ENCODE measurements at regions not wholly inside any gene's neighbourhood (a gene's known extent, or its start where the extent isn't known, plus 50 kb on each side); places are given as distances from the start of the nearest gene placed in this dataset.

DNA sequence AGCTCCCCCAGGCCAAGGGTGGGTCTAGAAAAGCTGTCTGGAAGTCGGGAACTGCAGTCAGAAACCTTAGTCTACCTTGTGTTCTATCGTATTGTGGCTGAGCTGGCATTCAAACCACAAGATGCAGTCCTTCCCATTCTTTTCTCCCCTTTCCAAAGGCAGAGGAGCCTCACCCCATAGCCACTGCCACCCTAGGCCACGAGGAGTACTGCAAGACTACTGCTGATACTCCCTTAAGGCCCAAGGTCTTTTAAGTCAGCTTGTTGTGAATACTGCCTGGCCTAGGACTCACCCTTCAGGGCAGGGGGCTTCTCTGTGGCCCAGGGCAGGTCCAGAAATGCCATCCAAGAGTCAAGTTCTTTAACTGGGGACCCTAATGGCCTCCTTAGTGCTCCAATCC lies 214.5 kb upstream of the CNTNAP2 start:
- H3K27me3 ChIP-seq = no peaks in the 10 kb centered on the region
- no peaks in the 10 kb centered on the region for H3K4me1 ChIP-seq
- TF ChIP-seq POLR2A (IDR thresholded peaks at IDR 0.05) = no peak
- TF ChIP-seq, protein P1, sequence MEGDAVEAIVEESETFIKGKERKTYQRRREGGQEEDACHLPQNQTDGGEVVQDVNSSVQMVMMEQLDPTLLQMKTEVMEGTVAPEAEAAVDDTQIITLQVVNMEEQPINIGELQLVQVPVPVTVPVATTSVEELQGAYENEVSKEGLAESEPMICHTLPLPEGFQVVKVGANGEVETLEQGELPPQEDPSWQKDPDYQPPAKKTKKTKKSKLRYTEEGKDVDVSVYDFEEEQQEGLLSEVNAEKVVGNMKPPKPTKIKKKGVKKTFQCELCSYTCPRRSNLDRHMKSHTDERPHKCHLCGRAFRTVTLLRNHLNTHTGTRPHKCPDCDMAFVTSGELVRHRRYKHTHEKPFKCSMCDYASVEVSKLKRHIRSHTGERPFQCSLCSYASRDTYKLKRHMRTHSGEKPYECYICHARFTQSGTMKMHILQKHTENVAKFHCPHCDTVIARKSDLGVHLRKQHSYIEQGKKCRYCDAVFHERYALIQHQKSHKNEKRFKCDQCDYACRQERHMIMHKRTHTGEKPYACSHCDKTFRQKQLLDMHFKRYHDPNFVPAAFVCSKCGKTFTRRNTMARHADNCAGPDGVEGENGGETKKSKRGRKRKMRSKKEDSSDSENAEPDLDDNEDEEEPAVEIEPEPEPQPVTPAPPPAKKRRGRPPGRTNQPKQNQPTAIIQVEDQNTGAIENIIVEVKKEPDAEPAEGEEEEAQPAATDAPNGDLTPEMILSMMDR (IDR thresholded peaks at IDR 0.05) = no peak
- no peak overlapping the region for H3K4me3 ChIP-seq
- no peak overlapping the region for H3K27ac ChIP-seq
- no peaks in the 10 kb centered on the region for H3K36me3 ChIP-seq
- intact Hi-C loops (cut with DNase I; ENCODE audit: low total_unique reads) = no loop called here
- no peaks in the 10 kb centered on the region for H3K9me3 ChIP-seq
- no peak for DNase-seq

DNA sequence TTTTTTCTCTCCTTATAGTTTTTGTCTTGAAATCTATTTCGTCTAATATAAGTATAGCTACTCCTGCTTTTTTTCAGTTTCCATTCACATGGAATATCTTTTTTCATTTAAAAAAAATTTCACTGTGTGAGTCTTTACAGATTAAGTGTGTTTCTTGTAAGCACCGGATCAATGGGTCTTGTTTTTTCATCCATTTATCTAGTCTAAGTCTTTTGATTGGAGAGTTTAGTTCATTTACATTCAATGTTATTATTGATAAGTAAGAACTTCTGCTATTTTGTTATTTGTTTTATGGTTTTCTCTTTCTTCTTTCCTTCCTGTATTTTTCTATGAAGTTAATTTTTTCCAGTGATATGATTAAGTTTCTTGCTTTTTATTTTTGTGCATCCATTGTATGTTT lies 216.7 kb upstream of the CNTNAP2 start:
- H3K36me3 ChIP-seq = no peaks in the 10 kb centered on the region
- no peaks in the 10 kb centered on the region for H3K4me1 ChIP-seq
- no peaks in the 10 kb centered on the region for H3K27me3 ChIP-seq
- DNase-seq = no peak
- H3K27ac ChIP-seq = no peak overlapping the region
- H3K4me3 ChIP-seq = no peak overlapping the region
- intact Hi-C loops (cut with DNase I; ENCODE audit: low total_unique reads) = no loop called here
- H3K9me3 ChIP-seq = no peaks in the 10 kb centered on the region
- TF ChIP-seq, protein P1 (IDR thresholded peaks at IDR 0.05) = no peak
- TF ChIP-seq POLR2A (IDR thresholded peaks at IDR 0.05) = no peak

GRCh38 chr7:145893925-145894535 lies 222.6 kb upstream of the CNTNAP2 start:
- Histone ChIP-seq H3K27me3 (no peaks in the 10 kb centered on the region), H3K36me3 (no peaks in the 10 kb centered on the region), H3K4me1 (no peaks in the 10 kb centered on the region), H3K27ac (no peak overlapping the region), H3K4me3 (no peak overlapping the region), H3K9me3 (no peaks in the 10 kb centered on the region)
- intact Hi-C loops (cut with DNase I; ENCODE audit: low total_unique reads) = no loop called here
- TF ChIP-seq, protein P1 (IDR thresholded peaks at IDR 0.05) = no peak
- TF ChIP-seq POLR2A (IDR thresholded peaks at IDR 0.05) = no peak
- DNase-seq = no peak

DNA sequence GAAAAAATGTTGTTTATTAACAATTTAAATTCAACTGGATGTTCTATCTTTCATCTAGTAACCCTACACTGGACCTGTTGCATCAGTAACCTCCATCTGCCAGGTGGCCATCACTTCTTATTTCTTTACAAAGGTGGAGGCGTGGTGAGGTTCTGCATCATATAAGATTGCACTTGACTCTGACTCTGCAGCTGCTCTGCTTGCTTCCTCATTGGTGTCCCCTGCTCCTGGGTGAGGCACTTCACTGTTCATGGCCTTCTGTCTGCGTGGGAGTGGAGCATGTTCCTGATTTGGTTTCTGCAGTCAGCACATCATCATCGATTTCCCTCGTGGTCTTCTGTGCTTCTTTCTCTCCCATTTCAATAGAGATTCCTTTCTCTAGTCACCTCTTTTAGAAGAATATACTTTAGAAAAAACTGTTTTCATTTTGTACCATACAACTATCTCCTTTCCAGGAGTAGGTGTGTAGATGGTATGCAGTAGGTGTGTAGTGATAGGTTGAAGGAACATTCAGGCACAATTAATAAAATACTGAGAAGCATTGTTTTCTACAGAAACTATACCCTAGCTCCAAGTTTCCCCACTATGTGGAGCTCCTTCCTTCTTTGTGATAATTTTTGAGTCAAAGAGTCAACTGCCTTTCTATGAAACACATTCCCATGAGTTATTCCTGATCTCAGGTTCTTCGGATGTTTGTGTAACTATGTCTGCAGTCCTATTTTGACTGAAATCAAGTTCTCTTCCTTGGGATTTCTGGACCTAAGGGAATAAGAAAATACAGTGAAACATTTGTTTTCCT lies 231.7 kb upstream of the CNTNAP2 start:
- Histone ChIP-seq H3K27ac (no peak overlapping the region), H3K9me3 (no peaks in the 10 kb centered on the region), H3K4me1 (no peaks in the 10 kb centered on the region), H3K36me3 (no peaks in the 10 kb centered on the region), H3K4me3 (no peak overlapping the region), H3K27me3 (no peaks in the 10 kb centered on the region)
- intact Hi-C loops (cut with DNase I; ENCODE audit: low total_unique reads) = no loop called here
- no peak for TF ChIP-seq POLR2A (IDR thresholded peaks at IDR 0.05)
- TF ChIP-seq, protein P1 (IDR thresholded peaks at IDR 0.05) = no peak
- DNase-seq = no peak

GRCh38 chr7:145876376-145876775 lies 240.2 kb upstream of the CNTNAP2 start:
- Histone ChIP-seq H3K4me1 (no peaks in the 10 kb centered on the region), H3K27me3 (no peaks in the 10 kb centered on the region), H3K4me3 (no peak overlapping the region), H3K36me3 (no peaks in the 10 kb centered on the region), H3K9me3 (no peaks in the 10 kb centered on the region), H3K27ac (no peak overlapping the region)
- no peak for DNase-seq
- no peak for TF ChIP-seq POLR2A (IDR thresholded peaks at IDR 0.05)
- TF ChIP-seq, protein P1 (IDR thresholded peaks at IDR 0.05) = no peak
- intact Hi-C loops (cut with DNase I; ENCODE audit: low total_unique reads) = no loop called here
